PC-9 (cell line): ENCODE measurements at regions not wholly inside any gene's neighbourhood (a gene's known extent, or its start where the extent isn't known, plus 50 kb on each side); places are given as distances from the start of the nearest gene placed in this dataset.

Source experiments
- BruUV-seq: library from RNA; stranded (reverse); fragments of 400-500 nt; replicated peaks from 2 replicates; lab custom pipeline; 2021; lab: Mats Ljungman, UMichigan
- CTCF ChIA-PET: fragments of 300-600 bp; sonication (Branson Sonifier 250); formaldehyde crosslinking; loops from one replicate; lab custom pipeline; 2022; ENCODE audit warnings: antibody characterized with exemption; lab: Charles Lee
- POLR2A ChIA-PET: fragments of 300-600 bp; sonication (Branson Sonifier 250); formaldehyde crosslinking; loops from one replicate; lab custom pipeline; 2022; ENCODE audit warnings: antibody characterized with exemption; ENCODE audit not compliant: unreplicated experiment; lab: Charles Lee
- DNase-seq, 2 experiments: peaks; one replicate each; pipeline versions ENCODE4 v3.0.0 to v3.0.0-alpha.2; 2015 to 2022; ENCODE audit warnings: mixed read lengths in 1 of 2
- H2AFZ ChIP-seq: fragments of 200-600 bp; sonication (generic); 2 replicates; pipeline ENCODE4 v1.8.1; 2017; ENCODE audit warnings: antibody characterized with exemption
- H3F3A ChIP-seq: fragments of 200-600 bp; sonication (generic); 2 replicates; pipeline ENCODE4 v1.8.1; 2017; ENCODE audit warnings: antibody characterized with exemption, mild to moderate bottlenecking, low read depth; ENCODE audit not compliant: insufficient read depth
- H3K27ac ChIP-seq: fragments of 200-600 bp; sonication (generic); 2 replicates; pipeline ENCODE4 v1.6.1; 2016; ENCODE audit warnings: mixed run types
- H3K27me3 ChIP-seq: fragments of 200-600 bp; sonication (generic); 2 replicates; pipeline ENCODE4 v1.6.1; 2016; ENCODE audit warnings: low read depth, mixed run types; ENCODE audit not compliant: insufficient read depth
- H3K36me3 ChIP-seq: fragments of 200-600 bp; sonication (generic); 2 replicates; pipeline ENCODE4 v1.6.1; 2016; ENCODE audit warnings: low read depth, mixed run types
- H3K4me1 ChIP-seq: fragments of 200-600 bp; sonication (generic); replicated peaks from 2 replicates; pipeline ENCODE4 v1.6.1; 2016; ENCODE audit warnings: mixed run types; ENCODE audit not compliant: insufficient read depth
- H3K4me2 ChIP-seq: fragments of 200-600 bp; sonication (generic); 2 replicates; pipeline ENCODE4 v1.6.1; 2017; ENCODE audit warnings: mixed run types
- H3K4me3 ChIP-seq: fragments of 200-600 bp; sonication (generic); 2 replicates; pipeline ENCODE4 v1.6.1; 2016; ENCODE audit warnings: mixed run types
- H3K79me2 ChIP-seq: fragments of 200-600 bp; sonication (generic); 2 replicates; pipeline ENCODE4 v1.6.1; 2017; ENCODE audit warnings: low read depth, mixed run types
- H3K9me2 ChIP-seq: fragments of 200-600 bp; sonication (generic); 2 replicates; pipeline ENCODE4 v1.8.1; 2017; ENCODE audit warnings: mild to moderate bottlenecking; ENCODE audit not compliant: insufficient read depth
- H3K9me3 ChIP-seq: fragments of 200-600 bp; sonication (generic); 2 replicates; pipeline ENCODE4 v1.8.1; 2016; ENCODE audit warnings: low read depth; ENCODE audit not compliant: insufficient read depth
- H4K20me1 ChIP-seq: fragments of 200-600 bp; sonication (generic); 2 replicates; pipeline ENCODE4 v1.8.1; 2017; ENCODE audit not compliant: insufficient read depth
- CTCF ChIP-seq: fragments of 200-600 bp; sonication (generic); conservative IDR thresholded peaks from 2 replicates; pipeline ENCODE4 v1.6.1; 2017; ENCODE audit warnings: mixed run types, antibody characterized with exemption, mild to moderate bottlenecking, moderate library complexity
- EZH2 ChIP-seq: fragments of 200-600 bp; sonication (generic); IDR thresholded peaks from 2 replicates; pipeline ENCODE4 v1.8.0; 2017; ENCODE audit warnings: antibody characterized with exemption, low read depth
- intact Hi-C: fragments of 100-400 bp; cut with micrococcal nuclease; formaldehyde crosslinking; loops from one replicate; pipeline ENCODE4 v1.10.0; 2022; ENCODE audit not compliant: unreplicated experiment

GRCh38 chr2:234409590-234409989, 87.3 kb downstream of the ARL4C start:
- BruUV-seq: no TSS peak
- no peaks in the 10 kb centered on the region for H3K4me1 ChIP-seq
- DNase-seq: no peak
- ChIA-PET POLR2A (no interaction called here), CTCF (no interaction called here)
- H3K79me2 ChIP-seq: no peaks in the 10 kb centered on the region
- TF ChIP-seq EZH2 (no peak), CTCF (no peak)
- H3K36me3 ChIP-seq: no peaks in the 10 kb centered on the region
- H3K9me2 ChIP-seq: no peaks in the 10 kb centered on the region
- intact Hi-C loops: no loop called here
- no peak overlapping the region for H3K27ac ChIP-seq
- no peak overlapping the region for H3K4me3 ChIP-seq
- no peak overlapping the region for H2AFZ ChIP-seq
- H3K9me3 ChIP-seq: no peaks in the 10 kb centered on the region
- H3K4me2 ChIP-seq: no peak overlapping the region
- no peaks in the 10 kb centered on the region for H4K20me1 ChIP-seq
- H3K27me3 ChIP-seq: no peaks in the 10 kb centered on the region
- no peaks in the 10 kb centered on the region for H3F3A ChIP-seq

GRCh38 chr2:234406085-234406484, 90.8 kb downstream of the ARL4C start:
- intact Hi-C loops: no loop called here
- CTCF ChIA-PET: no interaction called here
- no peaks in the 10 kb centered on the region for H3K36me3 ChIP-seq
- no peaks in the 10 kb centered on the region for H3F3A ChIP-seq
- DNase-seq: no peak
- no peaks in the 10 kb centered on the region for H4K20me1 ChIP-seq
- H3K27ac ChIP-seq: no peak overlapping the region
- BruUV-seq: no TSS peak
- POLR2A ChIA-PET: no interaction called here
- H2AFZ ChIP-seq: no peak overlapping the region
- H3K27me3 ChIP-seq: no peaks in the 10 kb centered on the region
- H3K9me3 ChIP-seq: no peaks in the 10 kb centered on the region
- no peaks in the 10 kb centered on the region for H3K4me1 ChIP-seq
- no peak overlapping the region for H3K4me3 ChIP-seq
- TF ChIP-seq EZH2: no peak
- no peak for TF ChIP-seq CTCF
- H3K9me2 ChIP-seq: no peaks in the 10 kb centered on the region
- H3K4me2 ChIP-seq: no peak overlapping the region
- H3K79me2 ChIP-seq: no peaks in the 10 kb centered on the region

- TF ChIP-seq CTCF: no peak
- TF ChIP-seq EZH2: no peak
- Histone ChIP-seq H3K79me2 (no peaks in the 10 kb centered on the region), H3K9me2 (no peaks in the 10 kb centered on the region), H3K27me3 (no peaks in the 10 kb centered on the region), H3K4me1 (no peaks in the 10 kb centered on the region), H3K36me3 (no peaks in the 10 kb centered on the region), H3F3A (no peaks in the 10 kb centered on the region), H3K9me3 (no peaks in the 10 kb centered on the region), H3K4me2 (no peak overlapping the region), H3K27ac (no peak overlapping the region), H3K4me3 (no peak overlapping the region), H2AFZ (no peak overlapping the region), H4K20me1 (no peaks in the 10 kb centered on the region)
- no peak for DNase-seq
- intact Hi-C loops: no loop called here
- no TSS peak for BruUV-seq
- CTCF ChIA-PET: no interaction called here
- POLR2A ChIA-PET: no interaction called here
These were observed 91.4 kb downstream of the ARL4C start for GRCh38 chr2:234405462-234405861.
